ENCODE measurements at regions not wholly inside any gene's neighbourhood (a gene's known extent, or its start where the extent isn't known, plus 50 kb on each side); places are given as distances from the start of the nearest gene placed in this dataset.
A peak's percentile ranks its signal among the peaks of the same experiment; 100 is the strongest.

GRCh38 chr15:37720267-37720666, 214.2 kb upstream of the TMCO5A start:
- DNase-seq, result no peak

DNA sequence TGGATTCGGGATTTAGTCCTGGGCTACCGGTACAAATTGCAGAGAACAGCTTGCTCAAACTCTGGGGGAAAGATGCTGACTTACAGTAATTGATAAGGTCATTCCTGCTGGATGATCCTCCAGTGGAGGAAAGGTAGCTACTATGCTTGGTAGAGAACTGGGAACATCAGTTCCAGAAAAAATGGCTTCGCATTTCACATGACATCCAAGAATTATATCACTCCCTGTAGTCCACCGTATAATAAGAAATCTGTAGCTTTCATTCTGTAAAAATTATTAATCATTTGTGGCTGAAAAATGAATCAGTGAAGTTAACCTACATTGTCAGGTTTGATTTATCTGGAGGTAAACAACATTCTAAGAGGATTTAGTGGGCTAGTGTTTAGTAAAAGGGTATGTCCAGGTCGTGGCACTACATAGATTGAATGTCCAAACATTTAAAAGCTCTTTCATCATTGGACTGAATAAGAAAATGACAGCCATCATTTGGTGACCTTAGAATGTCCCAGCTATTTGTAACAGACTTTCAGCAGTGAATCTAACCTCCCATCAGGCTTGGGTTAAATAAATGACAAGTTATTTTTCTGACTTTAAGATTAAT, 203.2 kb upstream of the TMCO5A start:
- no peak for DNase-seq

GRCh38 chr15:37733628-37734027, 200.8 kb upstream of the TMCO5A start:
- peak in 1 of 2 experiments; percentile 48 for DNase-seq

GRCh38 chr15:37740623-37741141, 193.8 kb upstream of the TMCO5A start:
- DNase-seq, result no peak

GRCh38 chr15:37743826-37744225, 190.6 kb upstream of the TMCO5A start:
- no peak for DNase-seq

- DNase-seq, result no peak
Observed at GRCh38 chr15:37744521-37744920, 189.9 kb upstream of the TMCO5A start.

- DNase-seq, result no peak
Observed at GRCh38 chr15:37751401-37751800, 183.0 kb upstream of the TMCO5A start.

DNA sequence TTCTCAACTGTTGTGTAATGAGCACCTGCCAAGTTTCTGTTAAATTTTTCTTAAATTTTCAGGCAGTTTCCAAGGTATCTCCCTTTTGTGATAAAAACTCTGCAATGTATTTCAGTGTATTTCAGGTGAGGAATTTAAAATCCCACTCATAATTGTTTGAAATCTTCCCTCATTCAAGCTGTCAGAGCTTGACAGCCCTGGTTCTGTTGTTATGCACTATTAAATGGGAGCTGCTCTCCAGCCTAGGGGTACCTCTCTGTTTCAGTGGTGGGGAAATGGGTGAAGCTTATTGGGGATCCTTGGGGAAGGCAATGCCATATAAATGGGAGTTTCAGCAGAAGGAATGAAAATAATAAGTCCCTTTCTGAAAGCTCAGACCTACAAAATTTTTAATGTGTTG, 178.0 kb upstream of the TMCO5A start:
- DNase-seq, result no peak

GRCh38 chr15:37758412-37758811, 176.0 kb upstream of the TMCO5A start:
- DNase-seq, result no peak

DNA sequence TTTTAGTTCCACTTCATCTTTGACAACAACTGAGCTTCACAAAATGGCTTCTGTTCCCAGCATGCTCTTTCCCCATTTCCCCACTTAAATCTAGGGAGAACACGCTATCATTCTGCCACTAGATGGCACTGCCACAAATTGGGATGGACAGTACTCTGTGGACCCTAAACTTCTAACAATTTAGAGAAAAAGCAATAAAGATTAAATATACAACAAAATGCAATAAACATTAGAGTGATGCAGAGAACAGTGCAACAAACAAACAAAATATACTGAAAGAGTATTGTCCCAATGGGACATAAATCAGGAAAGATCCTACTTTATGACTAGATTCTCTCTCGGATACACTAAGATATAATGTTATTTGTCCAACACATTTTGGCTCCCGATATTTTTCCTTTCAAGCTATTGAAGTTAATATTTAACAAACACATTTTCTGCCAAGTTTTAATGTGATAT, 169.7 kb upstream of the TMCO5A start:
- peak; percentile 45 to 56 for DNase-seq

DNA sequence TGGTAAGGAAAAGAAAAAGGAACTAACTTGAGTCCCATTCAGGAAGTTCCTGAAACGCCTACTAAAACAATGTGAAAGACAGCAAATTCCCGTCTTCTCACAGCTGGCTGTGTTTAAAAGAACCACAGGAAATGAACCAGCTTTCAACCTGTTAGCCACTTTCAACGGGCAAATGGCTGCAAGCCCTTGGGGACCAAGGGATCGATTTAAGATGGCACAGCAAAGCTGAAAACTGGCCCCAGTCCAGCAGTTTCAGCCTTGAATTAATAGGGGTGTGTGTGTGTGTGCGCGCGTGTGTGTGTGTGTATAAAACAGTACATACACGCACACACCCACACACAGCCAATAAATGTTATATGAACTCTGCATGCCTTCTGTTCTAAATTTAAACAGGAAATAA, 168.7 kb upstream of the TMCO5A start:
- peak in 1 of 2 experiments; percentile 45 for DNase-seq

DNA sequence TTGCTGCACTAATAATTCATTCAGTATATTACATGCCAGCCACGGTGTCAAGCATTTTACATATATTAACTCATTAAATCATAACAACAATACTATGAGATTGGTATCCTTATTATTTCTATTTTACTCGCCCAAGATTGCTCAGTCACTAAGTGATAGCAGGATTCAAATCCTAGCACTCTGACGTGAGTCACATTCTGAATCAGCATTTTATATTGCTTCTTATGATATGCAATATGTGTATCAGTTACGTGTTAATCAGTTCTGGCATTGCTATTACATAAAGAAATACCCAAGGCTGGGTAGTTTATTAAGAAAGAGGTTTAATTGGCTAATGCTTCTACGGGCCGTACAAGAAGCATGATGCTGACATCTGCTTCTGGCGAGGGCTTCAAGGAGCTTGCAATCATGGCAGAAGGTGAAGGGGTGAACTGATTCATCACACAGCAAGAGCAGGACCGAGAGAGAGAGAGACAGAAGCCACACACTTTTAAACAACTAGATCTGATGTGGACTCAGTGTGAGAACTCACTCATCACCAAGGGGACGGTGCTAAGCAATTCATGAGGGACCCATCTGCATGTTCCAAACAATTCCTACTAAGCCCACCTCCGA, 166.5 kb upstream of the TMCO5A start:
- DNase-seq, result no peak

DNA sequence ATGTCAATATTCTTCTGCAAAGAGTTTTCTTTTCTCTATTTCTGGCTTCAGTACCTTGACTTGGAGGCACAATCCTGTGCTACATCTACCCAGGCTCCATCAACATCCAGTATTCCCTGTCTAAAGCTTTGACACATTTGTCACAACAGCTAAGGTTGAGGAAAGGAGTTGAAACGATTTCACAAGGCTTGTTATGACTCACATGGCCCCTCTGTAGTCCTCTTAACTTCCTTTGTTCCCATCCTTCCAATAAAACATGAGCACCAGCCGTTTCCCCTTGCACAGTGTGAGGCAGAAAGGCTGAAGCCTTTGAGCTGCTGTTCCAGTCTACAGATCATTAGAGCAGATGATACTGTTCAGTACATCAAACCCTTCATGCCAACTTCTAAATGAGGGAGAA, 163.0 kb upstream of the TMCO5A start:
- DNase-seq, result no peak

DNA sequence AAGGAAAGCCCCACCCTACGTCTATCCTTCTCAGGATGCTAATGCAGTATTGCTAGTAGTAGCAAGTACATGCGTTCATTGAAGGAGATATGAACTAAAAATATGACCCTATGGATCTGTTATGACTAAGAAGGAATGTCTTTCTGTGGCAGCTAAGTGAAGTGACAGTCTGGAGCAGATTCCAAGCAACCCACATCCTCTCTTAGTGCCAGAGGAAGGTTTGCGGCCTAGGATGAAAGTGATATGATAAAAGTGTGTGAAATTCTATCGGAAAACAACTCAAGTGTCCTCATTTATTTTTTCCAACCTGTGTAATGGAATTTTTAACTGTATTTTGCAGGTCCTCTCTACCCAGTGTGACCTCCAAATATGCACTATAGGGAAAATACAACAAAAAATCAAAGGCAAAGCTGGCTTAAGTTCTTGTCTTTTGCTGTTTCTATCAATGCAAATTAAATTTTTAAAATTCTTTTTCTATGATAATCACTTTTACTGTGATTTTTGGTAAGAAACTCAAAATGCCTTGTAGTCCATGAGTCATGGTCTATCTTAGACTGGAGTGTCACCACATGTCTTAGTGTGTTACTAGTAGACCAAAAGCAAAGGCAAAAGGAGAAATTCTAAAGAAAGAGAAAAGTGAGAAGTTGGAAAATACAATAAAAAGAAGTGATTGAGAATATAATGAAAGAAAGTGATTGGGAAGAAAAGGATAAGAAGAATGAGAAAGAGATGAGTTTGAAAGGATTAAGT, 161.2 kb upstream of the TMCO5A start:
- no peak for DNase-seq

GRCh38 chr15:37774961-37775360, 159.5 kb upstream of the TMCO5A start:
- DNase-seq, result no peak

- no peak for DNase-seq
Observed at GRCh38 chr15:37777006-37777405, 157.4 kb upstream of the TMCO5A start.

DNA sequence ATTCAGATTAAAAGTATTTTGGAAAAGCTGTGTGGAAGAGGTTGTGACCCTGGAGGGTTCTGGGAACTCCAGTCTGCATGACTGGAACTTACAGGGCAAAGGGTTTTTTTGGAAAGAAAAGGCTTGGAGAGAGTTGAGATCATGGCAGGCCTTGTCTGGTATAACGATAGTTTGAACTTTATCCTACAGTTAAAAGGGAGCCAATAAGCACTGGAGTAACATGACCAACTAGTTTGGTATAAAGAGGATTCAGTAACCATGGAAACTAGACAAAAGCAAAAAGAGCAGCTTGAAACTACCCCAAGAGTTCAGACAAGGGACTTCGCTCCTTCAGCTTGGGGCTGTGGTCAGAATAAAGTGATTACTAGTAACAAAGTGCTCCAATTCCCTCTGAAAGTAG, 151.2 kb upstream of the TMCO5A start:
- DNase-seq, result no peak

DNA sequence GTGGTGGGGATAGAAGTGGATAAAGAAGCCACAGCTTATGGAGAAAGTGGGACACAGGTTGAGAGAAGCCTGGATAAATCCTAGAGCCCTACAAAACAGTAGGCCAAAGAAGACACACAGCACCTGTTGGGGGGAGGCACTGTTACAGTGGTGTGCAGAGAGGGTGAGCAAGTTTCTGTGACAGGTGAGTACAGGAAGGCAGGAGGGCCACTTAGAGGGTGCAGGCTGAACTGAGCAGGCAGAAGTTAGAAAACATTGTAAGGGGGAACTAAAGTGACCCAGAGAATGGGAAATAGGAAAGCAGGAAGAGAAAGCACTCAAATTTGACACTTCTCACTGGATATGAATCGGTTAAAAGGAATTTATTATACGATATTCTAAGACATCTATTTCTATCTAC, 146.1 kb upstream of the TMCO5A start:
- peak in 1 of 2 experiments; percentile 31 for DNase-seq

- peak; percentile 7 to 78 for DNase-seq
Observed at GRCh38 chr15:37788767-37789396, 145.6 kb upstream of the TMCO5A start.

DNA sequence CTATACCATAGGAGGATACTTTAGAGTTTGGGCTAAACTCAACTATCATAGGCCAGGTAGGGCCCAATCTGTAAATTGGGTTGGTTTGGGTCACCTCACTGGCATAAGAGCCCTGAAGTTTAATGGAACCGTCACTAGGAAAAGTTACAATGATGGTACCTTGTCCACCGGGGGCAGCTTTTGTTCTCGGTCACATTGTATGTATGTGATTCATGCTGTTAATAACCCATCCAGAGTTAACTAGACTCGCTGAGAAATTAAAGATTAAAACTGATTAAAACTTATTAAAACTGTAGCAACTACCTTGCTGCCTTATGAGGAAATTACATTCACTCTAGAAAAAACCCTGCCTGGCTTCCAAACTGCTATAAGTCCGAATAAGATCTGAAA, 145.0 kb upstream of the TMCO5A start:
- DNase-seq, result no peak

GRCh38 chr15:37789881-37790280, 144.6 kb upstream of the TMCO5A start:
- no peak for DNase-seq

- DNase-seq, result no peak
Observed at GRCh38 chr15:37791693-37792092, 142.7 kb upstream of the TMCO5A start.

- no peak for DNase-seq
Observed at GRCh38 chr15:37792351-37792750, 142.1 kb upstream of the TMCO5A start.

GRCh38 chr15:37793851-37794250, 140.6 kb upstream of the TMCO5A start:
- DNase-seq, result peak in 1 of 2 experiments; percentile 47

Data from NCI-H2081 (cell line).